Loucy (cell line): ENCODE measurements at regions not wholly inside any gene's neighbourhood (a gene's known extent, or its start where the extent isn't known, plus 50 kb on each side); places are given as distances from the start of the nearest gene placed in this dataset.

ENCODE experiments used
- H2AFZ ChIP-seq: fragments of 200-600 bp; sonication (generic); 2 replicates; pipeline ENCODE4 v1.6.0; 2016; ENCODE audit warnings: antibody characterized with exemption, mild to moderate bottlenecking, low read length, moderate library complexity
- H3F3A ChIP-seq: fragments of 200-600 bp; 2 replicates; pipeline ENCODE4 v1.6.0; 2016; ENCODE audit warnings: antibody characterized with exemption, low read depth, mild to moderate bottlenecking
- H3K27me3 ChIP-seq: fragments of 200-600 bp; sonication (generic); 2 replicates; pipeline ENCODE4 v1.6.1; 2014; ENCODE audit warnings: low read length, mild to moderate bottlenecking; ENCODE audit not compliant: insufficient read depth, poor library complexity, severe bottlenecking
- H3K36me3 ChIP-seq: fragments of 200-600 bp; sonication (generic); 2 replicates; pipeline ENCODE4 v1.6.1; 2016; ENCODE audit warnings: low read length; ENCODE audit not compliant: insufficient read depth
- H3K4me1 ChIP-seq: fragments of 200-600 bp; sonication (generic); 2 replicates; pipeline ENCODE4 v1.5.1; 2014; ENCODE audit warnings: low read length, mild to moderate bottlenecking; ENCODE audit not compliant: insufficient read depth, poor library complexity, severe bottlenecking
- H3K4me2 ChIP-seq: fragments of 200-600 bp; sonication (generic); 2 replicates; pipeline ENCODE4 v1.6.0; 2014; ENCODE audit warnings: antibody characterized with exemption, low read length, low read depth, mild to moderate bottlenecking; ENCODE audit not compliant: poor library complexity, severe bottlenecking
- H3K4me3 ChIP-seq: fragments of 200-600 bp; sonication (generic); 2 replicates; pipeline ENCODE4 v1.5.1; 2014; ENCODE audit warnings: low read length, mild to moderate bottlenecking, mixed read lengths; ENCODE audit not compliant: poor library complexity, severe bottlenecking
- H3K79me2 ChIP-seq: fragments of 200-600 bp; sonication (generic); 2 replicates; pipeline ENCODE4 v1.6.1; 2014; ENCODE audit warnings: low read length; ENCODE audit not compliant: insufficient read depth
- H3K9ac ChIP-seq: fragments of 200-600 bp; sonication (generic); 2 replicates; pipeline ENCODE4 v1.6.0; 2014; ENCODE audit warnings: mild to moderate bottlenecking, low read depth, low read length, moderate library complexity; ENCODE audit not compliant: poor library complexity, severe bottlenecking
- H3K9me2 ChIP-seq: fragments of 200-600 bp; sonication (generic); replicated peaks from 2 replicates; pipeline ENCODE4 v1.6.1; 2016; ENCODE audit warnings: low read depth, low read length, mixed read lengths
- H3K9me3 ChIP-seq: fragments of 200-600 bp; sonication (generic); 2 replicates; pipeline ENCODE4 v1.6.1; 2014; ENCODE audit warnings: mild to moderate bottlenecking, antibody characterized with exemption, low read length, low read depth; ENCODE audit not compliant: insufficient read depth
- H4K20me1 ChIP-seq: fragments of 200-600 bp; sonication (generic); 2 replicates; pipeline ENCODE4 v1.6.0; 2014; ENCODE audit warnings: antibody characterized with exemption, low read length, mild to moderate bottlenecking; ENCODE audit not compliant: insufficient read depth, poor library complexity, severe bottlenecking
- EZH2phosphoT487 ChIP-seq: fragments of 200-600 bp; IDR thresholded peaks from 2 replicates; pipeline ENCODE4 v1.6.1; 2018; ENCODE audit warnings: antibody characterized with exemption, mild to moderate bottlenecking, moderate library complexity, borderline replicate concordance
- TF ChIP-seq, protein P1 (sequence below): fragments of 200-600 bp; sonication (generic); conservative IDR thresholded peaks from 2 replicates; pipeline ENCODE4 v1.5.1; 2014; ENCODE audit warnings: mild to moderate bottlenecking, antibody characterized with exemption, low read length

DNA sequence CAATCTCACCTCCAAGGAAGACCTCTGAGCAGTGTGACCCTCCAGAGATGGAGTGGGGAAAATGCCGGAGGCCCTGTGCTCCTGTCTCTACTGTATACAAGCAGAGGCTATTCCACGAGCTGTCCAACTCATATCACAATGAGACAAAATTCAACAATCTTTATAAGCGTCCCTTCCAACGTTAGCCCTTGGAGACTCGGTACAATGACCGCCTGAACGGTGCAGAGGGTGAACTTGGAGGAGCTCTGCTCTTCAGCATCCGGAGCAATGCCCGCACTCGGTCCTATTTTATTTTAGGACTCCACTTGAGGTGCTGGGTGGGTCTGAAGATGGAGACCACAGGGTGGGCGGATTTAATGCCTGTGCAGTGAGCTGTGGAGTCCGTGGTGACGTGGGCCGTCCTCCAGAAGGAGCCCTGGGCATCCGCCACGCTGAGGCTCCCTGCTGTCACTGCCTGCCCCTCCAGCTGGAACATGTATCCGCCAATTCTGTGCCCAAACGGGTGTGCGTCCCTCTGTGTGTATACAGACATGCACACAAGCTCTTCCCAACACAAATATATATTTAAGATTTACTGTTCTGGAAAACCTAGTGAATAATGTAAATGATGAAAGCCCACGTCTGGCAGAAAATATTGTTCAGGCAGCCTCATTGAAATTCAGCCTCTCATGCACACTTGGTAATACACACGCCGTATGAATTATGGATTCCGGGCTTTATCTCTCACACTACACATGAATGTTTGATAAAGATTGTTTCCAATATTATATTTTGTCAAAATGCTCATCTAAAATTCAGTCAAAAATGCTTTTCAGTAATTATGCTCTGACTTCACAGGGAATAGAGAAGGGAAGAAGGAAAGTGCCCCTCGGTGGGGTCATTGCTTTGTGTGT is 239.9 kb upstream of the ZMIZ1 start:
- H4K20me1 ChIP-seq = no peaks in the 10 kb centered on the region
- no peaks in the 10 kb centered on the region for H3K36me3 ChIP-seq
- TF ChIP-seq, protein P1, sequence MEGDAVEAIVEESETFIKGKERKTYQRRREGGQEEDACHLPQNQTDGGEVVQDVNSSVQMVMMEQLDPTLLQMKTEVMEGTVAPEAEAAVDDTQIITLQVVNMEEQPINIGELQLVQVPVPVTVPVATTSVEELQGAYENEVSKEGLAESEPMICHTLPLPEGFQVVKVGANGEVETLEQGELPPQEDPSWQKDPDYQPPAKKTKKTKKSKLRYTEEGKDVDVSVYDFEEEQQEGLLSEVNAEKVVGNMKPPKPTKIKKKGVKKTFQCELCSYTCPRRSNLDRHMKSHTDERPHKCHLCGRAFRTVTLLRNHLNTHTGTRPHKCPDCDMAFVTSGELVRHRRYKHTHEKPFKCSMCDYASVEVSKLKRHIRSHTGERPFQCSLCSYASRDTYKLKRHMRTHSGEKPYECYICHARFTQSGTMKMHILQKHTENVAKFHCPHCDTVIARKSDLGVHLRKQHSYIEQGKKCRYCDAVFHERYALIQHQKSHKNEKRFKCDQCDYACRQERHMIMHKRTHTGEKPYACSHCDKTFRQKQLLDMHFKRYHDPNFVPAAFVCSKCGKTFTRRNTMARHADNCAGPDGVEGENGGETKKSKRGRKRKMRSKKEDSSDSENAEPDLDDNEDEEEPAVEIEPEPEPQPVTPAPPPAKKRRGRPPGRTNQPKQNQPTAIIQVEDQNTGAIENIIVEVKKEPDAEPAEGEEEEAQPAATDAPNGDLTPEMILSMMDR = no peak
- TF ChIP-seq EZH2phosphoT487 = no peak
- no peaks in the 10 kb centered on the region for H3K9me2 ChIP-seq
- no peaks in the 10 kb centered on the region for H3K27me3 ChIP-seq
- no peaks in the 10 kb centered on the region for H3F3A ChIP-seq
- no peak overlapping the region for H3K9ac ChIP-seq
- no peak overlapping the region for H2AFZ ChIP-seq
- H3K4me2 ChIP-seq = no peak overlapping the region
- H3K4me1 ChIP-seq = no peaks in the 10 kb centered on the region
- no peak overlapping the region for H3K4me3 ChIP-seq
- no peaks in the 10 kb centered on the region for H3K79me2 ChIP-seq
- no peaks in the 10 kb centered on the region for H3K9me3 ChIP-seq

- H3K79me2 ChIP-seq = no peaks in the 10 kb centered on the region
- H3K4me3 ChIP-seq = no peak overlapping the region
- no peak overlapping the region for H3K4me2 ChIP-seq
- H3F3A ChIP-seq = no peaks in the 10 kb centered on the region
- H3K27me3 ChIP-seq = no peaks in the 10 kb centered on the region
- H3K9me3 ChIP-seq = no peaks in the 10 kb centered on the region
- H3K9ac ChIP-seq = no peak overlapping the region
- H4K20me1 ChIP-seq = no peaks in the 10 kb centered on the region
- H2AFZ ChIP-seq = no peak overlapping the region
- H3K4me1 ChIP-seq = no peaks in the 10 kb centered on the region
- TF ChIP-seq, protein P1 = no peak
- TF ChIP-seq EZH2phosphoT487 = no peak
- no peaks in the 10 kb centered on the region for H3K9me2 ChIP-seq
- no peaks in the 10 kb centered on the region for H3K36me3 ChIP-seq
Observed at GRCh38 chr10:78829565-78829964, 239.2 kb upstream of the ZMIZ1 start.

GRCh38 chr10:78830062-78830975 is 238.4 kb upstream of the ZMIZ1 start:
- no peaks in the 10 kb centered on the region for H3F3A ChIP-seq
- H4K20me1 ChIP-seq = no peaks in the 10 kb centered on the region
- H3K9ac ChIP-seq = no peak overlapping the region
- H2AFZ ChIP-seq = no peak overlapping the region
- H3K9me3 ChIP-seq = no peaks in the 10 kb centered on the region
- TF ChIP-seq, protein P1 = no peak
- no peak for TF ChIP-seq EZH2phosphoT487
- H3K4me1 ChIP-seq = no peaks in the 10 kb centered on the region
- H3K4me2 ChIP-seq = no peak overlapping the region
- no peak overlapping the region for H3K4me3 ChIP-seq
- H3K79me2 ChIP-seq = no peaks in the 10 kb centered on the region
- no peaks in the 10 kb centered on the region for H3K27me3 ChIP-seq
- H3K9me2 ChIP-seq = no peaks in the 10 kb centered on the region
- H3K36me3 ChIP-seq = no peaks in the 10 kb centered on the region
